PFSK-1 (cell line): ENCODE measurements at regions not wholly inside any gene's neighbourhood (a gene's known extent, or its start where the extent isn't known, plus 50 kb on each side); places are given as distances from the start of the nearest gene placed in this dataset.

Source experiments
- FOXP2 ChIP-seq: optimal IDR thresholded peaks from 2 replicates; pipeline ENCODE3; 2011; ENCODE audit warnings: borderline replicate concordance, control low read depth, inconsistent platforms; ENCODE audit not compliant: insufficient read depth; ENCODE audit errors: extremely low read length, extremely low read depth
- POLR2AphosphoS5 ChIP-seq: IDR thresholded peaks from 2 replicates; pipeline ENCODE4 v1.6.1; 2012; ENCODE audit warnings: low read depth, mild to moderate bottlenecking, control low read depth, low read length, moderate library complexity
- SIN3A ChIP-seq: IDR thresholded peaks from 2 replicates; pipeline ENCODE4 v1.6.1; 2012; ENCODE audit warnings: mild to moderate bottlenecking, low read length, moderate library complexity, borderline replicate concordance; ENCODE audit not compliant: insufficient read depth
- TAF1 ChIP-seq: IDR thresholded peaks from 2 replicates; pipeline ENCODE4 v1.6.1; 2012; ENCODE audit warnings: low read length, control low read depth, borderline replicate concordance; ENCODE audit not compliant: insufficient read depth
- TF ChIP-seq, protein P1 (sequence below), 2 experiments: IDR thresholded peaks; 2 replicates each; pipeline versions ENCODE4 v1.6.1 to v1.8.0; 2011 to 2012; ENCODE audit warnings: low read depth in 2 of 2, low read length in 2 of 2, control low read depth in 1 of 2, inconsistent platforms in 1 of 2, mild to moderate bottlenecking in 1 of 2, moderate library complexity in 1 of 2; ENCODE audit not compliant: insufficient read depth in 1 of 2

DNA sequence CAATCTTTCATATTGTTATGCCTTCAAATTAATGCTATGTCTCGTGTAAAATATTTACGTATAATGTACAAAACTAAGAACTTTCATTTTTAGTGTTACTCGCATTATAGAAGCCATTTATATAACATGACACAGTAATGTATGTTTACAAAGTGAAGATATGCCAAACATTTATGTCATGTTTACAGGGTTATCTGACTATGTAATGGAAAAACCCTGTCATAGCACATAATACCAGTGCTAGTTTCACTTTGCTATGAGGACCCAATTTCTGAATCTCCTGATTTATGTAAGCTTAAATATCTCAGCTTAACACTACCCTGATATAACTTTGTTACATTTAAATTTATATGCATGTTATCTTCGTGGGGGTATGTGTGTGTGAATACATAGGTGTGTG is 233.1 kb downstream of the FAT4 start:
- TF ChIP-seq SIN3A (no peak), TAF1 (no peak), FOXP2 (no peak), POLR2AphosphoS5 (no peak)
- TF ChIP-seq, protein P1, sequence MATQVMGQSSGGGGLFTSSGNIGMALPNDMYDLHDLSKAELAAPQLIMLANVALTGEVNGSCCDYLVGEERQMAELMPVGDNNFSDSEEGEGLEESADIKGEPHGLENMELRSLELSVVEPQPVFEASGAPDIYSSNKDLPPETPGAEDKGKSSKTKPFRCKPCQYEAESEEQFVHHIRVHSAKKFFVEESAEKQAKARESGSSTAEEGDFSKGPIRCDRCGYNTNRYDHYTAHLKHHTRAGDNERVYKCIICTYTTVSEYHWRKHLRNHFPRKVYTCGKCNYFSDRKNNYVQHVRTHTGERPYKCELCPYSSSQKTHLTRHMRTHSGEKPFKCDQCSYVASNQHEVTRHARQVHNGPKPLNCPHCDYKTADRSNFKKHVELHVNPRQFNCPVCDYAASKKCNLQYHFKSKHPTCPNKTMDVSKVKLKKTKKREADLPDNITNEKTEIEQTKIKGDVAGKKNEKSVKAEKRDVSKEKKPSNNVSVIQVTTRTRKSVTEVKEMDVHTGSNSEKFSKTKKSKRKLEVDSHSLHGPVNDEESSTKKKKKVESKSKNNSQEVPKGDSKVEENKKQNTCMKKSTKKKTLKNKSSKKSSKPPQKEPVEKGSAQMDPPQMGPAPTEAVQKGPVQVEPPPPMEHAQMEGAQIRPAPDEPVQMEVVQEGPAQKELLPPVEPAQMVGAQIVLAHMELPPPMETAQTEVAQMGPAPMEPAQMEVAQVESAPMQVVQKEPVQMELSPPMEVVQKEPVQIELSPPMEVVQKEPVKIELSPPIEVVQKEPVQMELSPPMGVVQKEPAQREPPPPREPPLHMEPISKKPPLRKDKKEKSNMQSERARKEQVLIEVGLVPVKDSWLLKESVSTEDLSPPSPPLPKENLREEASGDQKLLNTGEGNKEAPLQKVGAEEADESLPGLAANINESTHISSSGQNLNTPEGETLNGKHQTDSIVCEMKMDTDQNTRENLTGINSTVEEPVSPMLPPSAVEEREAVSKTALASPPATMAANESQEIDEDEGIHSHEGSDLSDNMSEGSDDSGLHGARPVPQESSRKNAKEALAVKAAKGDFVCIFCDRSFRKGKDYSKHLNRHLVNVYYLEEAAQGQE (IDR thresholded peaks at IDR 0.05; ENCODE audit: insufficient read depth in 1 of 2, low read depth in 2 of 2, low read length in 2 of 2): no peak

DNA sequence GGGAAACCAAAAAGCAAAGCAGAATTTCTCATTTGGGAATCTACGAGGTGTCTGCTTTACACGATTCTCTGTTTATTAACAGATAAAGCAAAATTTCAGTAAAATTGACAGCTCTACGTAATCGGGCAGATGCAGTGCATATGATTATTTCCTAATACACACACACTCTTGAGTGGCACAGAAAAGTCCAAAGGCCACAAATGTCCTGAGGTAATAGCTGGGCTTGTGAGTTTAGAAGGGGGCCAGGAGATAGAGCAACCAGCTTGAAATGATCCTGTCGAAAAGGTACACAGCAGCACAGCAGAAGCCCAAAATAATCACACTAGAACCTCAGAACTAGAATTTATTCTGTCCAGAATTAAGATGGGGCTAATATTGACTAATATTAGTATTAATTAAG is 236.0 kb downstream of the FAT4 start:
- TF ChIP-seq FOXP2 (no peak), TAF1 (no peak), SIN3A (no peak), POLR2AphosphoS5 (no peak)
- TF ChIP-seq, protein P1 (IDR thresholded peaks at IDR 0.05; ENCODE audit: insufficient read depth in 1 of 2, low read depth in 2 of 2, low read length in 2 of 2): no peak

DNA sequence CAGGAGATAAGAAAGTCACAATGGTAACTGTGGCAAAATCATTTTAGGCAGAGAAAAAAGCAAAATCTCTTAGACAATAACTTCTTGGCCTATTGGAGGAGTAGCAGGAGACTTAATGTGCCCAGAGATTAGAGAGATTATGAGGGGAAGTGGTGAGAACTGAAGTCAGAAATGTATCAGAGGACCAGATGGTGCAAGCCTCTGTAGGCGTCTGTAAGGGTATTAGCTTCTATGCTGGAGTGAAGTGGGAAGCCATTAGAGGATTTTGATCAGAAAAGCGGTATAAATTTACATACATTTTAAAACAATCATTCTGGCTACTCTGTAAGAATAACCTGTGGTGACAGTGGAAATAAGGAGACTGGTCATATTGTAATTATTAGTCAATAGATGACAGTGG is 236.7 kb downstream of the FAT4 start:
- TF ChIP-seq FOXP2: no peak
- TF ChIP-seq, protein P1 (IDR thresholded peaks at IDR 0.05; ENCODE audit: insufficient read depth in 1 of 2, low read depth in 2 of 2, low read length in 2 of 2): no peak
- no peak for TF ChIP-seq SIN3A
- no peak for TF ChIP-seq TAF1
- no peak for TF ChIP-seq POLR2AphosphoS5

DNA sequence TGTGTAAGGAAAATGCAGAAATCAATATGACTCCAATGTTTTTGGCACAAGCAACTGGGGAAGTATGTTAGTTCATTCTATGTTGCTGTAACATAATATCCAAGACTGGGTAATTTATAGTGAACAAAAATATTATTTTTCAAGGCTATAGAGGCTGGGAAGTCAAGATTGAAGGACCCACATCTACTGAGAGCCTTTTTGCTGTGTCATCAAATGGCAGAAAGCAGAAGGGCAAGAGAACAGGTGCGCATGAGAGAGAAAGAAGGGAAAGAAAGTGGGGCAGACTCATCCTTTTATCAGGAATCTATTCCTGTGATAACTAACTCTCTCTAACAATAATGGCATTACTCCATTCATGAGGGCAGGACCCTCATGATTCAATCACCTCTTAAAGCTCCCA is 237.2 kb downstream of the FAT4 start:
- TF ChIP-seq SIN3A (no peak), FOXP2 (no peak), POLR2AphosphoS5 (no peak), TAF1 (no peak)
- TF ChIP-seq, protein P1 (IDR thresholded peaks at IDR 0.05; ENCODE audit: insufficient read depth in 1 of 2, low read depth in 2 of 2, low read length in 2 of 2): no peak

DNA sequence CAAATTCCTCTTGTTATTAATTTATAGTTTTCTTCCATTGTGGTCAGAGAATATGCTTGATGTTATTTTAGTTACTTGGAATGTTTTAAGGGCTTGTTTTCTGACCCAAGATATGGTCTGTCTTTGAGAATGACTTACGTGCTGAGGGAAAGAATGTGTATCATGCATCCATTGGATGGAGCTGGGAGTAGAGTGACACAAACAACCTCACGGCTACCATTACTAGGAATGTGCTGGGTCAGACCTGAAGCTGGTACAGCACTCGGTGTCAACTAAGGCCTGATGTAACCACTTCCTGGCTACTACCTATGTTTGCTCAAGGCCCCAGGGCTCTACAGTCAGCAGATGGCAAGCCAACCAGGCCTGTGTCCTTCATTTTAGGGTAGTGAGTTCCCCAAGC is 257.8 kb downstream of the FAT4 start:
- TF ChIP-seq POLR2AphosphoS5 (no peak), TAF1 (no peak), FOXP2 (no peak), SIN3A (no peak)
- TF ChIP-seq, protein P1 (IDR thresholded peaks at IDR 0.05; ENCODE audit: insufficient read depth in 1 of 2, low read depth in 2 of 2, low read length in 2 of 2): no peak
